Osteocyte (in vitro differentiated cells): ENCODE measurements at regions not wholly inside any gene's neighbourhood (a gene's known extent, or its start where the extent isn't known, plus 50 kb on each side); places are given as distances from the start of the nearest gene placed in this dataset.

ENCODE experiments used
- DNase-seq: peaks from one replicate; pipeline ENCODE4 v3.0.0; 2021; ENCODE audit warnings: mixed read lengths; ENCODE audit not compliant: unreplicated experiment; ENCODE audit errors: extremely low spot score
- H3K27ac Mint-ChIP-seq: one replicate; pipeline ENCODE4 v1.8.0; 2021; ENCODE audit warnings: mild to moderate bottlenecking, mixed read lengths; ENCODE audit not compliant: unreplicated experiment
- H3K27me3 Mint-ChIP-seq: one replicate; pipeline ENCODE4 v1.8.0; 2021; ENCODE audit warnings: mixed read lengths; ENCODE audit not compliant: unreplicated experiment
- H3K36me3 Mint-ChIP-seq: one replicate; pipeline ENCODE4 v1.8.0; 2021; ENCODE audit warnings: mixed read lengths; ENCODE audit not compliant: unreplicated experiment
- H3K4me1 Mint-ChIP-seq: one replicate; pipeline ENCODE4 v1.8.0; 2021; ENCODE audit warnings: mixed read lengths; ENCODE audit not compliant: unreplicated experiment
- H3K4me3 Mint-ChIP-seq: one replicate; pipeline ENCODE4 v1.8.0; 2021; ENCODE audit warnings: mild to moderate bottlenecking, moderate library complexity, mixed read lengths; ENCODE audit not compliant: unreplicated experiment
- H3K9me3 Mint-ChIP-seq: one replicate; pipeline ENCODE4 v1.8.0; 2021; ENCODE audit warnings: mixed read lengths; ENCODE audit not compliant: unreplicated experiment
- TF ChIP-seq, protein P1 (sequence below): fragments of 200-600 bp; sonication (generic); IDR thresholded peaks from 2 replicates; pipeline ENCODE4 v1.5.0; 2021; ENCODE audit warnings: antibody characterized with exemption, mild to moderate bottlenecking, moderate library complexity

DNA sequence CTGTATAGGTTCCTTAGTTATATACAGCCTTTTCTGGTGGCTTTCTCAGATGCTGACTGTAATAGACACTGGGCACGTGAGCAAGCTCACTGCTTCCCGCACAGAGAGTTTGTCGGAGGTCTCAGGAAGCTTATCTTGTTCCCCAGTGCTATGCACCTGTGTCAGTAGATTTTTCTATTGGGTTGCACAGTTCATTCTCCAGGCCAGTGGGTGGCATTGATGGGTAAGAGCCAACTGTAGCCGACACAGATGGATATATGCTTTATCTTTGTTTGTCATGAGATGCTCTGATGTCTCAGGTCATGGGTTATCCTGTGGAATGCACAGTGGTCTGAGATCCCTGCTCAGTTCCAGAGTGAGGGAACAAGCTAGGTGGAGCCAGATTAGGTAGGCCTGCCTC is 293.0 kb downstream of the GRB14 start:
- TF ChIP-seq, protein P1, sequence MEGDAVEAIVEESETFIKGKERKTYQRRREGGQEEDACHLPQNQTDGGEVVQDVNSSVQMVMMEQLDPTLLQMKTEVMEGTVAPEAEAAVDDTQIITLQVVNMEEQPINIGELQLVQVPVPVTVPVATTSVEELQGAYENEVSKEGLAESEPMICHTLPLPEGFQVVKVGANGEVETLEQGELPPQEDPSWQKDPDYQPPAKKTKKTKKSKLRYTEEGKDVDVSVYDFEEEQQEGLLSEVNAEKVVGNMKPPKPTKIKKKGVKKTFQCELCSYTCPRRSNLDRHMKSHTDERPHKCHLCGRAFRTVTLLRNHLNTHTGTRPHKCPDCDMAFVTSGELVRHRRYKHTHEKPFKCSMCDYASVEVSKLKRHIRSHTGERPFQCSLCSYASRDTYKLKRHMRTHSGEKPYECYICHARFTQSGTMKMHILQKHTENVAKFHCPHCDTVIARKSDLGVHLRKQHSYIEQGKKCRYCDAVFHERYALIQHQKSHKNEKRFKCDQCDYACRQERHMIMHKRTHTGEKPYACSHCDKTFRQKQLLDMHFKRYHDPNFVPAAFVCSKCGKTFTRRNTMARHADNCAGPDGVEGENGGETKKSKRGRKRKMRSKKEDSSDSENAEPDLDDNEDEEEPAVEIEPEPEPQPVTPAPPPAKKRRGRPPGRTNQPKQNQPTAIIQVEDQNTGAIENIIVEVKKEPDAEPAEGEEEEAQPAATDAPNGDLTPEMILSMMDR = no peak
- peaks cover 30% of the 10 kb centered on the region for H3K9me3 Mint-ChIP-seq
- H3K36me3 Mint-ChIP-seq = peaks cover 1% of the 10 kb centered on the region
- no peaks in the 10 kb centered on the region for H3K4me1 Mint-ChIP-seq
- no peak overlapping the region for H3K27ac Mint-ChIP-seq
- no peak overlapping the region for H3K4me3 Mint-ChIP-seq
- no peak for DNase-seq
- peaks cover 6% of the 10 kb centered on the region for H3K27me3 Mint-ChIP-seq

DNA sequence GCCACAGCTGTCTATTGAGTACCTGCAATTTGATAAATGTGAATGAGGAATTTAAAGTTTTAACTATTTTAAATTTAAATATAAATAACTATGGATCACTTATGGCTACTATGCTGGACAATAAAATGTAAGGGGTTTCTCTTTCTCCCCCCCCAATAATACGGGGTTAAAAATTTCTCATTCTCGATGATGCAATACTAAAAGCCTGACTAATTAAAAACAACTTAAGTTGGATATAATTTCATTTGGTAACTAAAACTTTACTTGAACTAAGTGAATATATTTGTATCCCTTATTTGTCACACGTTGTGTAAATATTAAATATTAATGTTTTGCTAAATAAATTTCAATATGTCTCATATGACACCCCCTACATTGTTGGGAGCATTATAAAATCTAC is 297.3 kb downstream of the GRB14 start:
- H3K27me3 Mint-ChIP-seq = no peaks in the 10 kb centered on the region
- H3K27ac Mint-ChIP-seq = no peak overlapping the region
- H3K36me3 Mint-ChIP-seq = peaks cover 1% of the 10 kb centered on the region
- no peak overlapping the region for H3K4me3 Mint-ChIP-seq
- H3K9me3 Mint-ChIP-seq = peaks cover 47% of the 10 kb centered on the region
- DNase-seq = no peak
- no peaks in the 10 kb centered on the region for H3K4me1 Mint-ChIP-seq
- TF ChIP-seq, protein P1 = no peak

DNA sequence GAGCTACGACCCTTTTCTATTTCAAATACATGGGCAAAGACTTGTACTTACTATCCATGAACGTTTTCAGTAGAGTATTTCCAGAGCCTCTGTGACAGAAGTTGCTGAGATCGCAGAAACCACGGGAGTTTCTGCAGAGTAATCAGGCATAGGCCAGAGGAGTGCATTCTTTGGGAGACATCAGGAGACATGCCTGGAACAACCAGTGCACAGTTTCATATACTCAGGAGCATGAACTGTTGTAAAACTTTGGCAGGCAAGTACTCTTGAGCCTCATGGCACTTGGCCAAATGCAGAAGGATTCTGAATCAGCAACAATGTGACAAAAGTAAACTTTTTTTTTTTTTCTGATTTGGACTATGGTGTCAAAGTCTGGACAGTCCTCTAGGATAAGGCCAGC is 307.1 kb downstream of the GRB14 start:
- Mint-ChIP-seq H3K4me3 (no peak overlapping the region), H3K27me3 (peaks cover 12% of the 10 kb centered on the region), H3K4me1 (no peaks in the 10 kb centered on the region), H3K9me3 (peaks cover 5% of the 10 kb centered on the region), H3K27ac (no peak overlapping the region), H3K36me3 (no peaks in the 10 kb centered on the region)
- no peak for DNase-seq
- TF ChIP-seq, protein P1 = no peak

DNA sequence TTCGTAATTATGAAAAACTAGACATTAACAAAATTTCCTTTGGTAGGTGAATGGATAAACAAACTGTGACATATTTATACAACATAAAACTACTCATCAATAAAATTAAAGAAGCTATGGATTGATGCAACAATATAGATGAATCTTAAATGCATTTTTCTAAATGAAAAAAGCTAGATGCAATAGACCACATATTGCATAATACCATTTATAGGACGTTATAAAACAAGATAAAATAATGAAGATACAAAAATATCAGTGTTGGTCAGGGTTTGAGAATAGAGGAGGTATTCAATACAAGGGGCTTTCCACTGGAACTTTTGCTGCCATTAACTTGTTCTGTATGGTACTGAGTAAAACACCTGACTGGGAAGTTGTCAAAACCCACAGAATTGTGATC is 314.4 kb downstream of the GRB14 start:
- no peak overlapping the region for H3K4me3 Mint-ChIP-seq
- H3K27ac Mint-ChIP-seq = no peak overlapping the region
- H3K4me1 Mint-ChIP-seq = no peaks in the 10 kb centered on the region
- H3K36me3 Mint-ChIP-seq = no peaks in the 10 kb centered on the region
- H3K27me3 Mint-ChIP-seq = peaks cover 6% of the 10 kb centered on the region
- peaks cover 9% of the 10 kb centered on the region for H3K9me3 Mint-ChIP-seq
- TF ChIP-seq, protein P1 = no peak
- no peak for DNase-seq

DNA sequence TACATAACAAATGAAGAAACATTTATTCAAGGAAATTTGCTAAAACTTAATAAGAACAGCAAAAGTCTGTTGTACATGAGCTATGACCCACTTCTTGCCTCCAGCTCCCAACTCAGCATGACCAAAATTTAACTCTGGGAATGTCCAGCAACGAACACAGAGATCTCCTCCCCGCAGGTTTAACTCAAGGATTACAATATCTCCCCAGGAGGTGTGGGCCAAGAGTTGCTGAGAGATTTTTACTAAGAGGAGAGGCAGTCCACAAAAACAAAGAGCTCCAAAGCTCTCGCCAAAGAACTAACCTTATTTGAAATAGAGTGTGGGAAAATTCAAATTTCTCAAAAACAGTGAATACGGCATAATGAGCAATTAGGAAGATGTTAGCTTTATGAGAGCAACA is 318.5 kb downstream of the GRB14 start:
- H3K9me3 Mint-ChIP-seq = peaks cover 9% of the 10 kb centered on the region
- no peak for DNase-seq
- no peaks in the 10 kb centered on the region for H3K4me1 Mint-ChIP-seq
- no peak overlapping the region for H3K4me3 Mint-ChIP-seq
- H3K36me3 Mint-ChIP-seq = no peaks in the 10 kb centered on the region
- H3K27ac Mint-ChIP-seq = no peak overlapping the region
- TF ChIP-seq, protein P1 = no peak
- H3K27me3 Mint-ChIP-seq = no peaks in the 10 kb centered on the region
